ENCODE measurements at regions not wholly inside any gene's neighbourhood (a gene's known extent, or its start where the extent isn't known, plus 50 kb on each side); places are given as distances from the start of the nearest gene placed in this dataset.

DNA sequence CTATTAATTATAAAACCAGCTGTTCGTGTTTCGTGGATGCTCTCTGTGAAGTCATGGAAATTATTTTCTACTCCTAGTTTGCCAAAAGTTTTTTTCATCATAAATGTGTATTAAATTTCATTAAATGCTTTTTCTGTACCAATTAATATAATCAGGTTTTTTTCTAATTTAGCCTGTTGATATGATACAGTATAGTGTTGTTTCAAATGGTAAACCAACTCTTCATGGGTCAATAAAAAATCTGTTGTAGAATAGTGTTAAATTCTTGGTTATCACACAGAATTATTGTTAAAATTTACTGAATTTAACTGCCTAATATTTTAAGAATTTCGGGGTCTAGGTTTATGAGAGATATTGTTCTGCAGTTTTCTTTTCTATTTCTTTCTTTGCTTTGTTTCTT lies 505.9 kb upstream of the MANEA start:
- TF ChIP-seq, protein P1, sequence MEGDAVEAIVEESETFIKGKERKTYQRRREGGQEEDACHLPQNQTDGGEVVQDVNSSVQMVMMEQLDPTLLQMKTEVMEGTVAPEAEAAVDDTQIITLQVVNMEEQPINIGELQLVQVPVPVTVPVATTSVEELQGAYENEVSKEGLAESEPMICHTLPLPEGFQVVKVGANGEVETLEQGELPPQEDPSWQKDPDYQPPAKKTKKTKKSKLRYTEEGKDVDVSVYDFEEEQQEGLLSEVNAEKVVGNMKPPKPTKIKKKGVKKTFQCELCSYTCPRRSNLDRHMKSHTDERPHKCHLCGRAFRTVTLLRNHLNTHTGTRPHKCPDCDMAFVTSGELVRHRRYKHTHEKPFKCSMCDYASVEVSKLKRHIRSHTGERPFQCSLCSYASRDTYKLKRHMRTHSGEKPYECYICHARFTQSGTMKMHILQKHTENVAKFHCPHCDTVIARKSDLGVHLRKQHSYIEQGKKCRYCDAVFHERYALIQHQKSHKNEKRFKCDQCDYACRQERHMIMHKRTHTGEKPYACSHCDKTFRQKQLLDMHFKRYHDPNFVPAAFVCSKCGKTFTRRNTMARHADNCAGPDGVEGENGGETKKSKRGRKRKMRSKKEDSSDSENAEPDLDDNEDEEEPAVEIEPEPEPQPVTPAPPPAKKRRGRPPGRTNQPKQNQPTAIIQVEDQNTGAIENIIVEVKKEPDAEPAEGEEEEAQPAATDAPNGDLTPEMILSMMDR (IDR thresholded peaks at IDR 0.05), result no peak
- TF ChIP-seq POLR2A (IDR thresholded peaks at IDR 0.05), result no peak

Measured in thyroid gland (tissue), 4 donors.